GM12878 (cell line): ENCODE measurements at regions not wholly inside any gene's neighbourhood (a gene's known extent, or its start where the extent isn't known, plus 50 kb on each side); places are given as distances from the start of the nearest gene placed in this dataset.

ENCODE experiments used
- CBFB ChIP-seq: IDR thresholded peaks from 2 replicates; pipeline ENCODE4 v1.6.1; 2016; ENCODE audit warnings: antibody characterized with exemption, low read depth
- CTCF ChIP-seq, 3 experiments: IDR thresholded peaks in 2 of 3; conservative IDR thresholded peaks in 1 of 3; 2 replicates each; pipeline ENCODE4 v1.5.1; 2011; ENCODE audit warnings: low read depth in 3 of 3, low read length in 3 of 3, mild to moderate bottlenecking in 3 of 3, control low read depth in 2 of 3, moderate library complexity in 2 of 3, inconsistent platforms in 1 of 3, mixed read lengths in 1 of 3; ENCODE audit not compliant: control insufficient read depth in 2 of 3, insufficient read depth in 1 of 3; ENCODE audit errors: extremely low read depth in 1 of 3
- DPF2 ChIP-seq: fragments of 450-650 bp; IDR thresholded peaks from 2 replicates; pipeline ENCODE4 v1.6.1; 2017; ENCODE audit warnings: mild to moderate bottlenecking
- HSF1 ChIP-seq: fragments of 150-350 bp; IDR thresholded peaks from 2 replicates; pipeline ENCODE4 v1.6.1; 2014; ENCODE audit warnings: mild to moderate bottlenecking, low read depth, low read length
- IRF3 ChIP-seq: fragments of 450-650 bp; IDR thresholded peaks from 2 replicates; pipeline ENCODE4 v1.6.1; 2014; ENCODE audit warnings: mild to moderate bottlenecking
- JUNB ChIP-seq: IDR thresholded peaks from 2 replicates; pipeline ENCODE4 v1.6.1; 2016; ENCODE audit warnings: antibody characterized with exemption, mild to moderate bottlenecking
- JUND ChIP-seq: IDR thresholded peaks from 2 replicates; pipeline ENCODE4 v1.6.1; 2012; ENCODE audit warnings: low read depth, mild to moderate bottlenecking, low read length, improper control_type of control experiment, moderate library complexity
- NBN ChIP-seq: fragments of 450-650 bp; IDR thresholded peaks from 2 replicates; pipeline ENCODE4 v1.6.1; 2016
- POLR2A ChIP-seq: IDR thresholded peaks from 2 replicates; pipeline ENCODE4 v1.6.1; 2011; ENCODE audit warnings: low read depth, mild to moderate bottlenecking, low read length
- POLR2AphosphoS5 ChIP-seq: IDR thresholded peaks from 2 replicates; pipeline ENCODE4 v1.6.1; 2011; ENCODE audit warnings: mild to moderate bottlenecking, low read length, inconsistent platforms
- RAD51 ChIP-seq: fragments of 450-650 bp; IDR thresholded peaks from 2 replicates; pipeline ENCODE4 v1.6.1; 2016; ENCODE audit warnings: moderate library complexity, mild to moderate bottlenecking, inconsistent platforms
- TCF12 ChIP-seq: IDR thresholded peaks from 2 replicates; pipeline ENCODE4 v1.6.1; 2011; ENCODE audit warnings: low read depth, mild to moderate bottlenecking, low read length
- ZBTB33 ChIP-seq: fragments of 450-650 bp; IDR thresholded peaks from 2 replicates; pipeline ENCODE4 v1.6.1; 2017; ENCODE audit warnings: mild to moderate bottlenecking

GRCh38 chr2:144227427-144228105, 292.4 kb downstream of the ZEB2 start:
- TF ChIP-seq POLR2A (no peak), CTCF (IDR thresholded peaks at IDR 0.05 in 2 of 3, conservative IDR thresholded peaks at IDR 0.05 in 1 of 3; ENCODE audit: control insufficient read depth in 2 of 3, extremely low read depth in 1 of 3, insufficient read depth in 1 of 3, low read depth in 3 of 3, low read length in 3 of 3) (no peak), CBFB (no peak), JUND (no peak), NBN (no peak), JUNB (no peak), POLR2AphosphoS5 (no peak), HSF1 (no peak), ZBTB33 (no peak), IRF3 (no peak), DPF2 (no peak), RAD51 (no peak), TCF12 (no peak)
